ENCODE measurements at regions not wholly inside any gene's neighbourhood (a gene's known extent, or its start where the extent isn't known, plus 50 kb on each side); places are given as distances from the start of the nearest gene placed in this dataset.

DNA sequence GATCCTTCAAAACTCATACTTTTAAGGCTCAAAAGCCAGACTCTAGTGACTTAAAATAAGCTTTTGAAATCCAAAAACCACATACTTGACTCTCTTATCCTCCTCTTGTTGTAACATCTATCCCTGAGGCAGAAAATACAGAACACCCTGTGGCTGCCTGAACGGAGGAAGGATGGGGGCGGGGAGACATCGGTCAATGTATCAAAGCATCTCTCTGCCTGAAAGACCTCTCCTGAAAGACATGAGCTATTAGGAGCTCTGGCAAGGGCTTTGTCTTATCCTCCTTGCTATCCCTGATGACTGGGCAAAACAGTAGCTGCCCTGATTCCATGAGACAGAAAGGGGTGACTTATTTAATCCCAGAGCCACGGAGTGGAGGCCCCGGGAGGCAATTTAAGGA is 122.4 kb downstream of the MN1 start:
- TF ChIP-seq, protein P1, sequence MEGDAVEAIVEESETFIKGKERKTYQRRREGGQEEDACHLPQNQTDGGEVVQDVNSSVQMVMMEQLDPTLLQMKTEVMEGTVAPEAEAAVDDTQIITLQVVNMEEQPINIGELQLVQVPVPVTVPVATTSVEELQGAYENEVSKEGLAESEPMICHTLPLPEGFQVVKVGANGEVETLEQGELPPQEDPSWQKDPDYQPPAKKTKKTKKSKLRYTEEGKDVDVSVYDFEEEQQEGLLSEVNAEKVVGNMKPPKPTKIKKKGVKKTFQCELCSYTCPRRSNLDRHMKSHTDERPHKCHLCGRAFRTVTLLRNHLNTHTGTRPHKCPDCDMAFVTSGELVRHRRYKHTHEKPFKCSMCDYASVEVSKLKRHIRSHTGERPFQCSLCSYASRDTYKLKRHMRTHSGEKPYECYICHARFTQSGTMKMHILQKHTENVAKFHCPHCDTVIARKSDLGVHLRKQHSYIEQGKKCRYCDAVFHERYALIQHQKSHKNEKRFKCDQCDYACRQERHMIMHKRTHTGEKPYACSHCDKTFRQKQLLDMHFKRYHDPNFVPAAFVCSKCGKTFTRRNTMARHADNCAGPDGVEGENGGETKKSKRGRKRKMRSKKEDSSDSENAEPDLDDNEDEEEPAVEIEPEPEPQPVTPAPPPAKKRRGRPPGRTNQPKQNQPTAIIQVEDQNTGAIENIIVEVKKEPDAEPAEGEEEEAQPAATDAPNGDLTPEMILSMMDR (conservative IDR thresholded peaks at IDR 0.05; ENCODE audit: low read depth, low read length): no peak
- TF ChIP-seq EZH2 (IDR thresholded peaks at IDR 0.05; ENCODE audit: borderline replicate concordance, low read depth, low read length, poor library complexity, severe bottlenecking): no peak

Measured in A673 (cell line).